ENCODE measurements at regions not wholly inside any gene's neighbourhood (a gene's known extent, or its start where the extent isn't known, plus 50 kb on each side); places are given as distances from the start of the nearest gene placed in this dataset.

GRCh38 chr2:38435775-38436174 lies 58.7 kb upstream of the ATL2 start:
- DNase-seq (no peak), ATAC-seq (ENCODE audit: low read depth) (no peak)
- intact Hi-C loops (cut with micrococcal nuclease): no loop called here
- Mint-ChIP-seq H3K36me3 (ENCODE audit: low read depth) (no peaks in the 10 kb centered on the region), H3K27me3 (peaks cover 4% of the 10 kb centered on the region), H3K9me3 (no peaks in the 10 kb centered on the region), H3K4me3 (no peak overlapping the region), H3K27ac (no peak overlapping the region), H3K4me1 (no peaks in the 10 kb centered on the region)
- TF ChIP-seq, protein P1, sequence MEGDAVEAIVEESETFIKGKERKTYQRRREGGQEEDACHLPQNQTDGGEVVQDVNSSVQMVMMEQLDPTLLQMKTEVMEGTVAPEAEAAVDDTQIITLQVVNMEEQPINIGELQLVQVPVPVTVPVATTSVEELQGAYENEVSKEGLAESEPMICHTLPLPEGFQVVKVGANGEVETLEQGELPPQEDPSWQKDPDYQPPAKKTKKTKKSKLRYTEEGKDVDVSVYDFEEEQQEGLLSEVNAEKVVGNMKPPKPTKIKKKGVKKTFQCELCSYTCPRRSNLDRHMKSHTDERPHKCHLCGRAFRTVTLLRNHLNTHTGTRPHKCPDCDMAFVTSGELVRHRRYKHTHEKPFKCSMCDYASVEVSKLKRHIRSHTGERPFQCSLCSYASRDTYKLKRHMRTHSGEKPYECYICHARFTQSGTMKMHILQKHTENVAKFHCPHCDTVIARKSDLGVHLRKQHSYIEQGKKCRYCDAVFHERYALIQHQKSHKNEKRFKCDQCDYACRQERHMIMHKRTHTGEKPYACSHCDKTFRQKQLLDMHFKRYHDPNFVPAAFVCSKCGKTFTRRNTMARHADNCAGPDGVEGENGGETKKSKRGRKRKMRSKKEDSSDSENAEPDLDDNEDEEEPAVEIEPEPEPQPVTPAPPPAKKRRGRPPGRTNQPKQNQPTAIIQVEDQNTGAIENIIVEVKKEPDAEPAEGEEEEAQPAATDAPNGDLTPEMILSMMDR (IDR thresholded peaks at IDR 0.05): no peak
- POLR2A ChIA-PET: no interaction called here
- CTCF ChIA-PET: no interaction called here

GRCh38 chr2:38434595-38434994 lies 57.5 kb upstream of the ATL2 start:
- Mint-ChIP-seq H3K27ac (no peak overlapping the region), H3K4me1 (no peaks in the 10 kb centered on the region), H3K27me3 (peaks cover 2% of the 10 kb centered on the region), H3K9me3 (no peaks in the 10 kb centered on the region), H3K36me3 (ENCODE audit: low read depth) (no peaks in the 10 kb centered on the region), H3K4me3 (no peak overlapping the region)
- no peak for DNase-seq
- TF ChIP-seq, protein P1 (IDR thresholded peaks at IDR 0.05): no peak
- ATAC-seq (ENCODE audit: low read depth): no peak
- CTCF ChIA-PET: no interaction called here
- POLR2A ChIA-PET: no interaction called here
- intact Hi-C loops (cut with micrococcal nuclease): no loop called here

- H3K27ac Mint-ChIP-seq: no peak overlapping the region
- no peak for ATAC-seq (ENCODE audit: low read depth)
- H3K36me3 Mint-ChIP-seq (ENCODE audit: low read depth): no peaks in the 10 kb centered on the region
- TF ChIP-seq, protein P1 (IDR thresholded peaks at IDR 0.05): no peak
- ChIA-PET POLR2A (no interaction called here), CTCF (no interaction called here)
- no peak overlapping the region for H3K4me3 Mint-ChIP-seq
- DNase-seq: no peak
- H3K4me1 Mint-ChIP-seq: no peaks in the 10 kb centered on the region
- intact Hi-C loops (cut with micrococcal nuclease): no loop called here
- H3K27me3 Mint-ChIP-seq: peaks cover 4% of the 10 kb centered on the region
- H3K9me3 Mint-ChIP-seq: no peaks in the 10 kb centered on the region
These were observed 56.5 kb upstream of the ATL2 start for GRCh38 chr2:38433607-38433975.

DNA sequence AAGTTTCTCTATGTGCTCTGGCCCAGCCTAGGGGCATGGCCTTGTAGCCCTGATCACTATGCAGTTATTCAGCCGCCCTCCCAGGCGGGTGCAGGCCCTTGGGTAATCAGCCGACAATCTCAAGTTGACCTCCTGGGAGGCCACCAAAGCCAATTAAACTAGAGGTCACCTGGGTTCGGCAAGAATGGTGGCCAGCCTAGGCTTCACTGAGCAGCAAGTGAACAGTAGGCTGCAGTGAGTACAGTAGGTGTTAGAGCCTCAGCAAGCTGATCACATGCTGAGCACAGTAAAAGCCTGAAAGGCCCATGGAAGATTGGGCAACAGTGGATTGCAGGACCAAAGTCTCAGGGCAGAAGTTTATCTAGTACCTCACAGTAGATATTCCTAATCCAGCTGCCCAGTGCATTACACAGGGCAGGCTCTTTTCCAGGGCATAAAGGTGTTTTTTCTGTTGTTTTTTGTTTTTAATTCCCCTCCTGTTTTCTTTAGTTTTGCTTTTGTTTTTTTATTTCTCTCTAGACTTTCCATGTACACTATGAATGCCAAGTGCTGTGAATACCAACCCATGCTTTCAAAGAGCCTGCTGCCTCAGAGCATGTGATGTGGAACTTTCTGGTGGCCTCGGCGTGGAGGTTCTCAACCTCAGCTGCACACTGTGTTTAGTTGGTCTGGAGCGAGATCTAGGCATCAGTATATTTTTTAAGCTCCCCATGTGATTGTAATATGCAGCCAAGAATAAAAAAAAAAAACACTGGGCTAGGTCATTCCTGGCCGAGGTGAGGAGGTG lies 55.9 kb upstream of the ATL2 start:
- no peak overlapping the region for H3K4me3 Mint-ChIP-seq
- no peaks in the 10 kb centered on the region for H3K9me3 Mint-ChIP-seq
- H3K27ac Mint-ChIP-seq: no peak overlapping the region
- intact Hi-C loops (cut with micrococcal nuclease): no loop called here
- no peaks in the 10 kb centered on the region for H3K4me1 Mint-ChIP-seq
- peaks cover 4% of the 10 kb centered on the region for H3K27me3 Mint-ChIP-seq
- DNase-seq (no peak), ATAC-seq (ENCODE audit: low read depth) (no peak)
- TF ChIP-seq, protein P1 (IDR thresholded peaks at IDR 0.05): no peak
- H3K36me3 Mint-ChIP-seq (ENCODE audit: low read depth): no peaks in the 10 kb centered on the region
- POLR2A ChIA-PET: interaction anchor here (0.6 kb wide), 1 partner anchor 35 kb away, joined by 3 read pairs; no protein-coding TSS in a partner anchor
- CTCF ChIA-PET: no interaction called here

DNA sequence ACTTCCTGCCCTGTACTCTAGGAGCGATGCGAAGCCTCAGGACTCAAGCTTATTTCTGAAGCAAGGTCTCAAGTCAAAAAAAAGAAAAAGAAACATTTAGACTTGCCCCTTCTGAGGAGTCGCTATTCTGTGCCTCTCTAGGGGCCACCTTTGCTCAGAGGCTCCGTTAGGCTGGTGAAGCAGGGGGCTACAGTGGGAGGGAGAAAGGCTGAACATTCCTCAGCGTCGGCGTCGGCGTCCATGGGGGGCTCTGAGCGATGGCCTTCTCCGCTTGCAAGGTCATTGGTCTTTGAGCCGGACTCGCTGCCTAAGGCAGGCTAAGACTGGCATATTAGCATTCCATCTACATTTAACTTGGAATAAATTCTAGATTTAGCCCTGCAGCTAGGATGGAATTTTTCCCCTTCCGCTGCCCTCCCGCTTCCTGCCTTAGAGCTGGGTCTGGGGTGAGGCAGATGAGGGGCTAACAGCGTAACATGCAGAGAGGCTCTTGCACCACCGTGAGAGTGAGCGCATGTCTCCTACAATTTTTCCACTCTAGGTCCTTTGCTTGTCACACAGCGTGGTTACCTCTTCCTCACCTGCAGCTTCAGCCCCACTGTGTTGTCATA lies 53.6 kb upstream of the ATL2 start:
- Mint-ChIP-seq H3K9me3 (no peaks in the 10 kb centered on the region), H3K36me3 (ENCODE audit: low read depth) (no peaks in the 10 kb centered on the region), H3K27ac (no peak overlapping the region), H3K4me1 (no peaks in the 10 kb centered on the region), H3K27me3 (peaks cover 4% of the 10 kb centered on the region), H3K4me3 (no peak overlapping the region)
- no peak for DNase-seq
- no peak for ATAC-seq (ENCODE audit: low read depth)
- TF ChIP-seq, protein P1 (IDR thresholded peaks at IDR 0.05): no peak
- ChIA-PET POLR2A (no interaction called here), CTCF (no interaction called here)
- intact Hi-C loops (cut with micrococcal nuclease): no loop called here

All from activated B cell treated with CpG ODN at 0.5 μM for 24 hours (primary cell).